GM21515 (cell line): ENCODE measurements at regions not wholly inside any gene's neighbourhood (a gene's known extent, or its start where the extent isn't known, plus 50 kb on each side); places are given as distances from the start of the nearest gene placed in this dataset.
A peak's percentile ranks its signal among the peaks of the same experiment; 100 is the strongest.

ENCODE experiments used
- ATAC-seq: cut with Tn5 transposase; IDR thresholded peaks from one replicate; pipeline ENCODE4 v1.9.1; 2021; ENCODE audit not compliant: unreplicated experiment

DNA sequence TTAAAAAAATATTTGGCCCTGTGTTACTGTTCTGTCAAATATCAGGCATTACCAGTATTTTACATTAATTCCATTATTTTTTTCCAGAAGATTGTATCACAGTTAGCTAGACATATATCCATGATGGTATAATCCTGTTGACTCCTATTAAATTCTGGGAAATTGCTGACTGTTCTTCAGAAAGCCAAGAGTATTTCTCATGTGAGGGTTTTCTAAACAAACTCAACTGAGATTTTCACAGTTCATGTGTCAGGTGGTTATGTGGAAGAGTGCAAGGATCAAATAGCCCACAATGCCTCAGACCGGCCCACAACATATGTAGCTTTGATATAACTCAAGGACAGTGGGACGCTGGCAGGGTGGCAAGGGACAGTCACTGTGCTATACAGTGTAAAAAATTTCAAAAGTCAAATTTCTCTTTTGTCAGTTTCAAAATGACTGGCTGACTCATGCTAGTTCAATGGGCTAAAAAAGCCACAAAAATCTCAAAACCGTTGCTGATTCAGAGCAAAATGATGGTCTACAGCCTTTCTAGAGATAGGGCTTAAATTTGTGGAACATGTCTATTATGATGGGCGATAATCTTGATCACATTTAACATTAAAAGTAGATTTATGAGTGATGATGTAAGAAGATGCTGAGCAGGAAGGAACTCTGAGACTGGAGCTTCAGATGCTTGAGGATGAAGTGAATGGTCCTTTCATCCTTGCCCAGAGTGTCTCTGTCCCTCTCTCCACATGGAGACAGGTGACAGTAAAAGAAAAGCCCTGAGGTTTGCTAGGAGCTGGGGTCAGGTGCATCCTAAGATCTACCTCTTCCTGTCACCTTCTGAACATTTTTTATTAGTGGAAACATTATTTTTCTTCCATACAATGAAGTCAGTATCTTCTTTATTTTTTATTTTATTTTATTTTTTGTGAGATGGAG, 175.8 kb upstream of the PIEZO2 start:
- peak; percentile 89 for ATAC-seq

DNA sequence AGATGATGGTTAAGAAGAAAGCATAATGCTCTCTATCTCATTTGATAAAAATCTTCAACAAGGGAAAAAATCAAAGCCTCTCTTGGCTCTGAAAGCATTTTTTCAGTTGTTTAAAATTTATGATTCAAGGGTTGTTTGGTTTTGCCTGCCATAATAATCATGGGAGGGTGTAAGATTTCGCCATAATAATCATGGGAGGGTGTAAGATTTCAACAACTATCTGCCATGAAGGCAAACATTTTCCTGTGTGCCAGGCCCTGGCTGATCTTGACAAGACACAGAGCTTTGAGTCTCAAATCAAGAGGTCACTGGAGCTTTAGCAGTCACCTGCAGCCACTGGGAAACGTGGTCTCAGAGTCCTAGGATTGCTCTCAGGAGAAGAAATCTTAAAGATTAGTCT, 175.1 kb upstream of the PIEZO2 start:
- ATAC-seq = no peak

DNA sequence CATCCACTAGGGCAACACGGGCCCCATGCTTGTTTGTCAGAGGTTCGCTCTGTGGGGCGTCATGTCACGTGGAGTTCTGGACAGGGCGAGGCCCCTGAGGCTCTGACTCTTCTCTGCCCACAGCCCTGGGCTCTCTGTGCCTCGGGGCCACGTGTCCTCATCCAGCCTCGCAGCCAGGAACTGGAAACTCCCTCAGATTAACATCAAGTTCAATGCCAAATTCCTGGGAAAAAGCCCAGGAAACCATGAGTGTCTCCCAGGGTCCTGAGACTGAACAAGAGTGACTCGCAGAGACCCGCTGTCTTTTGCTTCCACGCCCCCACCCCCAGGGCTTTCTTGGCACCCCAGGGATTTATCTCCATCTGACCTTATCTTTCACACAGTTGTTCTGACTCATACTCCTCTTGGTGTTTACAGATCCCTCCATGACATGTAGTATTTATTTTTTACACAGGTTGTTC, 174.0 kb upstream of the PIEZO2 start:
- ATAC-seq = no peak

DNA sequence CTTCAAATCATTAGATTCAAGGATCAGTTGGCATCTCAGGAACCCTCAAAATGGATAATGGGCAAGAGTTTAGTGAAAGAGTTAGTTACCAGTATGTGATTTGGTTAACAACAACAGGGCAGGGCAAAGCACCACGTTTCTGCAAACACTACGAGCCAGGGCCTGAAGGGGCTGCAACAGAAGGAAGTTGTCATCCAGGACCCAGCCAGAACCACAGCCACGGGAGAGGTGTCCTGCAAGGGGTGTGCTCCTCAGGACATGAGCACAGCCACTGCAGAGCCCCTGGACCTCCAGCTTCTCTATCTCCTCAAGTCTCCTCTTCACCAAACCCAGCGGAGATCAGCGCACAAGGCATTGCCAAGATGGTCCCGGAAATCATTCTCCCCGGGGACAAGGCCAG, 173.3 kb upstream of the PIEZO2 start:
- ATAC-seq = no peak

DNA sequence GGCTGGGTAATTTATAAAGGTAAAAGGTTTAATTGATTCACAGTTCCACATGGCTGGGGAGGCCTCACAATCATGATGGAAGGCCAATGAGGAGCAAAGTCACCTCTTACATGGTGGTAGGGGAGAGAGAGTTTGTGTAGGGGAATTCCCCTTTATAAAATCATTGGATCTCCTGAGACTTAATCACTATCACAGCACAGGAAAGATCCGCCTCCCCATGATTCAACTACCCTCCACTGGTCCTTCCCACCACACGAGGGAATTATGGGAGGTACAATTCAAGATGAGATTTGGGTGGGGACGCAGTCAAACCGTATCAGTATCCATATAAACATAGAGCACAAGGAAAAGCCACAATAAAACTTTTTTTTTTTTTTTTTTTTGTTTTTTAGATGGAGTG, 172.6 kb upstream of the PIEZO2 start:
- ATAC-seq = no peak

DNA sequence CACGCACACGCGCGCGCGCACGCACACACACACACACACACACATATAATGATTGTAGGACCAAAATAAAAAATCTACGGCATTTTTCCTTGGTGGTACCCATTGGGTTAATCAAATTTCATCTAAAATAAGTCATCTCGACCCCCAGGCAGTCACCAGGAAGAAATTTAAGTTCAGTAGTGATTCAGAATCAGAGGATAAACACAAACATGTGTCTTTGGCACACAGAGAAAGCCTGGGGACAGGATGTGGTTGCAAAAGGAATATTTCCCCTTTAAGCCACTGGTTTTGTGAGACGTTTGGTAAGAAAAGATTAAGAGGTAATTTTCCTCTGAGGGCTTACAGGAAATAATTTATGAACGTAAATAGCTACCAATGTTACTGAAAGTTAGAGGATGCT, 171.6 kb upstream of the PIEZO2 start:
- no peak for ATAC-seq

DNA sequence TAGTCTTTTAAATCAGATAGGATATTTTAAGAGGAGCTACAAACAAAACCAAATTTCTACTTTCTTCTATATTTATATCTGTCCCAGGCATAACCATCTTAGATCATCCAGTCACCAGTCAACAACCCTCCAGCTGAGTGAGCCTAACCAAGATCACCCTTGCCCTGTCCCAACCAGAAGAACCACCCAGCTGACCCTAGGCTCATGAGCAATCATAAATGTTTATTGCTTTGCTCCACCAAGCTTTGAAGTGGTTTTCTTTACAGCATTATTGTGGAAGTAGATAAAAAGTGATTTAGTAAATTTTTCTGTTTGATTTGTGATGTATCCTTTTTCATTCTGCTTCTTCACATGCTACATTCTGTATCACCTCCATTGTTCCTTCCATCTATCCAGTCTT, 167.2 kb upstream of the PIEZO2 start:
- ATAC-seq = no peak

DNA sequence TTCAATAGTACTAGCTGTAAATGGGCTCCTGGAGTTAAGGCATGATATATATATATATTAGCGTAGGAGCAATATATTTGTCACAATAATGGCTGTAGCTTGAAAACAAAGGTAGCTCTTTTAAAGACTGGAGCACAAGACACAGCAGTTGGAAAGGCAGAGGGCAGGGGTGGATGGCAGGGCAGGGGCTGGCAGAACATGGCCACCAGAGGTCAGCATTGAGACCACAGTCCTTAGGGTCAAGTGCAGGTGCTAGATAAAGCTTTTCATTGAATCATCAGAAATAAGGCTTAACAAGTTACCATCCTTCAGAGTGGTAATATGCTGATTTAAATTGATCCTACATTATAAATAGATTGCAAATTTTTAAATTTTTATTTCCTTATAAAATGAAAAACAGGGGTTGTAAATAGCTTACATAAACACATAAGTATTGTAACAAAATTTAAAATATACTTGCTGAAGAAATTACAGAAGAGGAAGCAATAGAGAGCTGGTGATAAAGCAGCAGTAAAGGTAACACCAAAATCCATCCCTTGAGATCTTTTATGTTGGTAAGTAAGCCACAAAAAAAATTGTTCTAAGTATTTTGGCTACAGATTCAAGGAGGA, 161.2 kb upstream of the PIEZO2 start:
- peak; percentile 62 for ATAC-seq

DNA sequence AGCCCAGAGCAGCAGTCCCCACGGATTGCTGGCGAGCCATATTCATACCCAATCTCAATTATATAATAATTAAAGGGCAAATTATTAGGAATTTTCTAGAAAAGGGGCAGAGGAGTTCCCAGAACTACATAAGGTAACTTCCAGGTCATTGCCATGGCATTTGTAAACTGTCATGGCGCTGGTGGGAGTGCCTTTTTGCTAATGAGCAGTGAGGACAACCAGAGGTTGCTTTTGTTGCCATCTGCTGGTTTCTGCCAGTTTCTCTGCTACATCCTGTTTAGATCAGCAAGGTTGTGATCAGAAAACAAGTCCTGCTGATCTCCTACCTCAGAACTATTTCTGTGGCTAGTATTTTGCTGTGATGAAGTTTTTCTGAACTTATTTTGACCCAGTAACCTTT, 159.8 kb upstream of the PIEZO2 start:
- no peak for ATAC-seq

DNA sequence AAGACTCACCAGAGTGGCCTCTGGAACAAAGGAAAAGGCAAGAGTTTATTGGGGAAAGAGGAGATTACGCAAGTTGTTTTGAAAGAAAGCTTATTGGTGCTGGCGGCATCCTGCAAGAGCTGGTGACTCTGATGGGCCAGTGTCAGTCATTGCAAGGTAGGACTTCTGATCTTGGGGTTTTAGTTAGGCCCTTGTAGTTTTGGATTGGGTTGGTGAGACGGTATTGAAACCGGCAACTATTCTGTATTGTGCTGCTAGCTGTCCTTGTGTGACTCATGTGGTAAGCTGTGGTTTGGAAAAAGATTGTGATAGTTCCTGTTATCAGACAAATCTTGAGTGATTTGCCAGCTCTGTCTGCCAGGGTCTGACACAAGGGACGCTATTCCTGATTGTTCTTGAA, 159.1 kb upstream of the PIEZO2 start:
- no peak for ATAC-seq

DNA sequence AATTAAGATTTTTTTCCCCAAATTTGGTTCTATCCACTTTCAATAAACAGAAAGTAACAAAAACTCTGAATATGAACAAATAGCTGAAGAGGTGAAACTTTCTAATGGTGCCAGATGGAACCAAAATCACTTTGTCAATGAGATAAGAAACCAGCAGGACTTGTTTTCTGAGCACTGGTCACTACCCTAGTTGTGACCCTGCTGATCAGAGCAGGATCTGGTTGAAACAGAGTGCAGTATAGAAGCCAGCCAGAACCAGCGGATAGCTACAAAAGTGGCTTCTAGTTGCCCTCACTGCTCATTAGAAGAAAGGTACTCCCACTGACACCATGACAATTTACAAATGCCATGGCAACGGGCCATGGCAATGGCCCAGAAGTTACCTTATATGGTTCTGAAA, 158.3 kb upstream of the PIEZO2 start:
- no peak for ATAC-seq

DNA sequence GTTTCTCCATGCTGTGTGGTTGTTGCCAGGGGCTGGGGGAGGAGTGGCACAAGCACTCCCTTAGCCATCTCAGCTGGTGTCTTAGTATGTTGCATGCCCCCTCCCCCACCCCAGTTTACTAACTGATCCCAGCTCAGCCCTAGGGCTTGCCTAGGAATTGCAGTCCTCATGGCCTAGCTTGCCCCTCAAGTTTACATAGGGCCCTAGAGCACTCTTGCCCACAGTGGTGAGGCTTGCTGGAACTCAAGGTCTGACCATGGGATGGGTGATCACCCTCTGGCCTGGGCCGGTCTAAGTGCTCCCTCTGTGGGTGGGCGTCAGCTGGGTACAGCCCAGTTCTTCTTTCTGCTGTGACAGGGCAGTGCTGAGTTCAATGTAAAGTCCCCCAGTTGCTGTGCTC, 156.1 kb upstream of the PIEZO2 start:
- ATAC-seq = no peak

DNA sequence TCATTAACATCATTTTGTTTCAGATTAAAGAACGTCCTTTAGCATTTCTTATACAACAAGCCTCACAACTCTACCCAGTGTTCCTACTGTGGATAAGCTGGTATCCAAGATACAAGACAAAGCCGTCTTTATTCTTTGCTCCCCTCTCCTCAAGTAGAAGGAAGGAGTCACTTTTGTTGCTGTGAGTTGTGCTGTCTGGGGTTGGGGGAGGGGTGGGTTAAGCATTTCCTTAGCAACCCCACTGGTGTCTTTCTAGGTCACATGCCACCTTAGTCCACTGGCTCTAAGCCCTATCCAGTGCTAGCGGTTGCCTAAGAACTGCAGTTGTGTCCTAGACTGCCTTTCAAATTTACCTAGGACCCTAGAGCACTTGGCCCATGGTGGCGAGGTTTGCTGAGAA, 155.6 kb upstream of the PIEZO2 start:
- ATAC-seq = no peak

DNA sequence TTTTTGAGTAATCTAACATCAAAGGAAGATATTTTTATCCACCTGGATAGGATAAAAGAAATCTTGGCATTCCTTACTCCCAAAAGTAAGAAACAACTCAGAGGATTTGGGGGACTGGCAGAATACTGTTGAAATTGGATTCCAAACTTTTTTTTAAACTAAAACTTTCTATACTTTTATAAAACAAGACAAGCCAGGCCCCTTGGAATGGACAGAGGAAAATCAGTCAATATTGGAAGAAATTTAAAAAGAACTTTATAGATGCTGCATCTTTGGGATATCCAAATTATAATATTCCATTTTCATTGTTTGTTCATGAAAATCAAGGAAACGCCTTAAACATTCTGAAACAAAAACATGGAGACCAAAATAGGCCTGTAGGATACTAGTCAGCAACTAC, 147.6 kb upstream of the PIEZO2 start:
- no peak for ATAC-seq

DNA sequence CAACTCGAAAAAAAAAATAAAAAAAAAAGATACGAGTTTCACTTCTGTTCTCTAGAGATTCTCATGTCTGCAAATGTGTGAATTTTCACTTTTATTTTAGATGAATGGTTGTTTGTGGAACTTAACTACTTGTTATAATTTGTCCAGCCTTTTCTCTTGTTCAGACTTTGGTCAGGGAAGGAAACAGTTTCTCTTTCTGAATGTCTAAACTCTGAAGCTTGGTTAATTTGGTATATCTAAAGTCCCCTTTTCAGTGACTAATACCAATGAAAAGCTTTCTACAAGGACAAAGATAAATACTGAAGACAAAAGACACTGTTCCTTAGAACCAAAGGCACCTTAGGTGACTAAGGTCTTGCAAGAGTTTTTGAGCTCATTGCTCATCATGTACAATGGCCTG, 144.4 kb upstream of the PIEZO2 start:
- peak; percentile 79 for ATAC-seq

DNA sequence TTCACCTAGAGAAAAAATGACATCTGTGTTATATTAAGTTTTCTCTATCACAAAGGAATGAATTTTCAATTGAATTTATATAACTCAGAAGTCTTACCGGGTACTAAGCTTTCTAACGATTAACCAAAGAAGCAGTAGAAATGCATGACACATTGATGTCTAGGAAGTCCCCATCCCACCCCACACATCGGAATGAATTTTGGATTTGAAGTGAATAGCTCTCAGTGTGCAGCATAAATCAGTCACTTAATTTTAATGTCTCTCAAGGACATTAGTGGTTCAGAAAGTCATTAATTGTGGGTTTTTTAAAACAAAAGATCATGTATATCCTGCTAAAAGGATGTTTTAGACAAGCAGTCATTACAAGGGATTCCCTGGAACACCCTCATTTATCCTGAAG, 141.4 kb upstream of the PIEZO2 start:
- ATAC-seq = no peak

DNA sequence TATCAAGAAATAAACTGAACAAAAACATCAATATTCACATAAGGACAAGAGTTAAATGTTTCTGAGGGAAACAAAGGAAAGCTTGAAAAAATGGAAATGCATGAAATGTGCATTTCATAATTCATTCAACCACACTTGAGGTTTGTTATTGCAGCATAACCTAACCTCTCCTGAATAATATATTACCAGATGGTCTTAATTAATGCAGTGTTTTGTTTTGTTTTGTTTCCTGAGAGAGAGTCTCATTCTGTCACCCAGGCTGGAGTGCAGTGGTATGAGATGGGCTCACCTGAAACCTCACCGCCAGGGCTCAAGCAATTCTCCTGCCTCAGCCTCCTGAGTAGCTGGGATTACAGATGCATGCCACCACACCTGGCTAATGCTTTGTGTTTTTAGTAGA, 139.9 kb upstream of the PIEZO2 start:
- no peak for ATAC-seq

DNA sequence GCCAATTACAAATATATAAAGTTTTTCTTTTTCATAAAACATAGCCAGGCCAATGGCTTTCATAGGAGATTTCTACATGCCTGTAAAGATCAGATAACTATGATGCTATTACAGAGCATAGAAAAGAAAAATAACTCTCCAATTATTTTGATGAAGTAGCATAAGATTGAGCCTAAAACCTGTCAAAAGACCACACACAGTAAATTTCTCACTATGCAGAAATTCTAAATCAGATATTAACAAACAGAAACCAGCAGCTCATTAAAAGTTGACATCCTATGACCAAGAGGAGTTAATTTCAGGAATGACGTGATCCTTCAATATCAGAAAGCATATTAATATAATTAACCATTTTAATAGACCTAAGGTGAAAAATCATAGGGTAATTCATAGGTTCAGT, 139.0 kb upstream of the PIEZO2 start:
- ATAC-seq = no peak

DNA sequence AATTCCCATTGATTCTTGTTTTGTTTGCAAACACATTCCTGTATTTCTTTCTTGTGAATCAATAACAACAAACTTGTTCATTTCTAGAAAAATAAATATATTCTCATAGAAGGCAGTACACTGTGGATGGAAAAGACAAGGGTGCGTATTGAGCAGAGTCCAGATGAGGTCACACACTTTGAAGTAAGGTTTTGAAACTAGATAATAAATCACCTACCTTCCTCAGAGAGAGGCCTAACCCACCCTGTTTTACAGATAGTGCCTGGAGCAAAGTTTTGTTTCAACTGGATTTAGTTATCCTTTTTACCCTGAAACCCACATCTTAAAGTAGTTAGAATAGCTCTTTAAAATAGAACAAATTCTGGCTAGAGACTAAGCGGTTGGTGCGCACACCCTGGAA, 137.1 kb upstream of the PIEZO2 start:
- no peak for ATAC-seq

DNA sequence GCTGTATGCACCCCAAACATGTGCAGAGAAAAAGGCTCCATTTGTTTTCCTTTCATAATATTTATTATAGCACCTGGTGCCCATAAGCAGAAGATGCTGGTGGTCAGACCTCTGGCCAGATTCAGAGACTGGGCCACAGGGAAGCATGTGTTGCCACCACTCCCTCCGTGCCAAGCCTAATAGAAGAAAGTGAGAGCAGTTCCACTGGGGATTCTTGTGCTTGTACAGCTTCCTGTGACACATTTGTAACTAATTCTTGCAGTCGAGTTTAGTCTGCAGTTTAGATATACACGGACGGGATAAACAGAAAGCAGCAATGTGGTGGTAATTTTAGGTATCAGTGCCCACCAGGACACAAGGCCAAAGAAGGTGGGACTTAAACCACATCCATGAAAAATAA, 135.4 kb upstream of the PIEZO2 start:
- no peak for ATAC-seq

DNA sequence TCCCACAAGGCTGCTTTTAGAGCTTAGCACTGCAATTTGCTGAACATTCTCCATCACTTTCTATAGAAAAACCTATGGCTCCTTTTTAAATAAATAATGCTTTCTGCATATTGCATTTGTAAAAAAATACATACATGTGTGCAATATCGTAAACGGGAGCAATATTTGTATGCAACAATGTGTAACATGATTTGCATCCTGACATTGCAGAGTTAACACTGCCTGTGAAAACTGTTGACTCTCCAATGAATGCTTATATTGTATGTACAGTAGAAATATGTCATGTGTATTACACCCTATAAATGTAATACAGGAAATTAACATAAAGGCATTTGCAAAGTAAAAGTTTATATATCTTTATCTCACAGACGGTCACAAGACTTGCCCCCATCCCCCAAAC, 135.0 kb upstream of the PIEZO2 start:
- no peak for ATAC-seq

DNA sequence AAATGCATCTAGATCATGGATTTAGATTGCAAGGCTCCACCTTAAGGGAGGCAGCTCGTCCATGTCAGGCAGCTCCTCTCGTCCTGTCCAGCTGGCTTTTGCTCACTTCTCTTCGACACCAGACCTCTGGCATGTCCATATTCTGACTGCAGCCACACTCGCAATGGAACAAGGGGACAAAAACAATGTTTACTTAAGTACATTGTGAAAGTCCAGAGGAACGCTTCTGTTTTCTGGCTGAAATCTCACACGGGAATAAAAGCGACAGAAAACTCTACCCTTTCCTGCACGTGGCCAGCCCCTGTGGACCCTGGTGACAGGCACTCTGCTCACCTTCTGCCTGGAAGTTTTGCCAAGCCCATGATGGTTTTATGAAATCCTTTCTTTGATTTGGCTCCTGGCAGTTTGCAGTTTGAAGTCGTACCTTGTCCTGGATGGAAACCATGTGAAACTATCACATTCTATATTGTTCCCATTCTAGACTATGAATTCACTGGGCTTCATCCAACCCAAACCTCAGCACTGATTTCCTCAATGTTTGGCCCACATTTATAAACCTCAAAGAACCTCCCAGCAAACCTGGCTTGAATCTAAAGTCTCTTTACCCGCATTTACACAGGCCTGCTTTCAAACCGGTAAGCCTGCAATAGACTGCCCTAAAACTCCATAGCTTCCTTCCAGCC, 134.3 kb upstream of the PIEZO2 start:
- no peak for ATAC-seq
